K562 (cell line): ENCODE measurements at regions not wholly inside any gene's neighbourhood (a gene's known extent, or its start where the extent isn't known, plus 50 kb on each side); places are given as distances from the start of the nearest gene placed in this dataset.
"Not testable (repeated sequence)": the region's sequence is repeated elsewhere in the genome, so short reads cannot be mapped to it uniquely, and the experiment has no call there.

Experiments
- ATAC-seq: fragments of 200-7000 bp; cut with Tn5 transposase; 3 replicates; pipeline ENCODE4 v1.9.1; 2020; ENCODE audit warnings: moderate library complexity
- BruUV-seq: library from RNA; stranded (reverse); fragments of 400-500 nt; replicated peaks from 2 replicates; lab custom pipeline; 2021; lab: Mats Ljungman, UMichigan
- CTCF ChIA-PET: fragments of 300-600 bp; formaldehyde crosslinking; extraction: SDS; loops from one replicate; lab custom pipeline; 2021; ENCODE audit warnings: low intra/inter-chr PET ratio; lab: Yijun Ruan, JAX
- POLR2A ChIA-PET: fragments of 300-600, 350-650 bp; sonication (Branson Sonifier 250); formaldehyde crosslinking; extraction: SDS; loops from one replicate; lab custom pipeline; 2021; ENCODE audit warnings: antibody characterized with exemption, inconsistent platforms; lab: Yijun Ruan, JAX
- DNase-seq, 4 experiments: peaks; one replicate each; pipeline versions ENCODE4 v3.0.0 to v3.0.0-alpha.2; 2011 to 2018; ENCODE audit warnings: low spot score in 3 of 4, mixed read lengths in 3 of 4; ENCODE audit errors: extremely low read depth in 1 of 4
- FAIRE-seq: peaks from 2 replicates; lab custom pipeline; 2011; peaks lifted over from hg19 to GRCh38; lab: Jason Lieb, UNC
- H2AFZ ChIP-seq: 2 replicates; pipeline ENCODE4 v1.6.0; 2011; ENCODE audit warnings: low read depth, low read length, control low read depth, inconsistent platforms
- H3K27ac ChIP-seq: fragments of 200-600 bp; 3 replicates; pipeline ENCODE4 v1.8.0; 2011; ENCODE audit warnings: low read depth, mild to moderate bottlenecking, control low read depth, inconsistent platforms, low read length, moderate library complexity, mixed read lengths; ENCODE audit errors: extremely low read depth
- H3K27me3 ChIP-seq, 2 experiments: fragments of 300-600 bp in 1 of 2; 2 replicates in 1 of 2; 3 replicates in 1 of 2; pipeline versions ENCODE4 v1.6.0 to v1.8.0; 2011; ENCODE audit warnings: inconsistent platforms in 2 of 2, low read length in 2 of 2, mild to moderate bottlenecking in 1 of 2, mixed read lengths in 1 of 2, moderate library complexity in 1 of 2; ENCODE audit not compliant: control insufficient read depth in 2 of 2, insufficient read depth in 2 of 2
- H3K36me3 ChIP-seq: fragments of 300-600 bp; 3 replicates; pipeline ENCODE4 v1.8.0; 2011; ENCODE audit warnings: mild to moderate bottlenecking, low read length, inconsistent platforms; ENCODE audit not compliant: control insufficient read depth, insufficient read depth
- H3K4me1 ChIP-seq, 2 experiments: fragments of 200-600 bp in 1 of 2; replicated peaks in 1 of 2; 2 replicates in 1 of 2; 3 replicates in 1 of 2; pipeline versions ENCODE4 v1.5.1 to v1.8.0; 2011; ENCODE audit warnings: inconsistent platforms in 2 of 2, low read length in 2 of 2, mild to moderate bottlenecking in 1 of 2, mixed read lengths in 1 of 2, moderate library complexity in 1 of 2; ENCODE audit not compliant: control insufficient read depth in 2 of 2, insufficient read depth in 2 of 2
- H3K4me2 ChIP-seq: 2 replicates; pipeline ENCODE4 v1.6.1; 2011; ENCODE audit warnings: low read length, control low read depth, inconsistent platforms, mixed read lengths; ENCODE audit not compliant: insufficient read depth
- H3K4me3 ChIP-seq: fragments of 200-600 bp; sonication (generic), shearing (Covaris generic); 2 replicates; pipeline ENCODE4 v1.5.1; 2016; ENCODE audit warnings: control low read depth, inconsistent platforms
- H3K79me2 ChIP-seq: fragments of 200-600 bp; 3 replicates; pipeline ENCODE4 v1.8.0; 2011; ENCODE audit warnings: low read length, inconsistent platforms; ENCODE audit not compliant: control insufficient read depth, insufficient read depth
- H3K9ac ChIP-seq, 2 experiments: 2 replicates each; pipeline versions ENCODE4 v1.6.0 to v1.6.1; 2011; ENCODE audit warnings: low read depth in 2 of 2, low read length in 2 of 2, control low read depth in 1 of 2, inconsistent platforms in 1 of 2, mild to moderate bottlenecking in 1 of 2, mixed read lengths in 1 of 2; ENCODE audit not compliant: insufficient read depth in 1 of 2
- H3K9me1 ChIP-seq: one replicate; pipeline ENCODE4 v1.6.0; 2011; ENCODE audit warnings: inconsistent platforms, mild to moderate bottlenecking, low read length, moderate library complexity; ENCODE audit not compliant: control insufficient read depth, insufficient read depth
- H3K9me3 ChIP-seq: replicated peaks from 2 replicates; pipeline ENCODE4 v1.5.1; 2011; ENCODE audit warnings: low read depth, low read length, inconsistent platforms; ENCODE audit not compliant: control insufficient read depth, insufficient read depth
- H4K20me1 ChIP-seq: replicated peaks from 2 replicates; pipeline ENCODE4 v1.6.1; 2011; ENCODE audit warnings: low read length, inconsistent platforms, mixed read lengths; ENCODE audit not compliant: control insufficient read depth, insufficient read depth
- C11orf30 ChIP-seq: fragments of 450-650 bp; IDR thresholded peaks from 2 replicates; pipeline ENCODE4 v1.6.1; 2016; ENCODE audit warnings: low read depth, mild to moderate bottlenecking
- CREB3 ChIP-seq: fragments of 450-650 bp; conservative IDR thresholded peaks from 2 replicates; pipeline ENCODE4 v1.6.1; 2016; ENCODE audit warnings: missing genetic modification characterization, low read depth, mild to moderate bottlenecking, missing compliant biosample characterization, moderate library complexity
- DDX20 ChIP-seq: fragments of 450-650 bp; IDR thresholded peaks from 2 replicates; pipeline ENCODE4 v1.6.1; 2016; ENCODE audit warnings: missing genetic modification characterization, low read depth, mild to moderate bottlenecking, missing compliant biosample characterization, moderate library complexity
- E2F4 ChIP-seq: sonication (generic); formaldehyde crosslinking; IDR thresholded peaks from 2 replicates; pipeline ENCODE4 v1.8.0; 2022; ENCODE audit warnings: mild to moderate bottlenecking, low read depth, missing genetic modification reagents
- ELF1 ChIP-seq: fragments of 200-800 bp; sonication (Bioruptor generic); IDR thresholded peaks from 2 replicates; pipeline ENCODE4 v1.6.1; 2016; ENCODE audit warnings: missing genetic modification characterization, missing compliant biosample characterization
- ELF2 ChIP-seq: fragments of 250-450 bp; sonication (Bioruptor Pico); IDR thresholded peaks from 2 replicates; pipeline ENCODE4 v1.5.0; 2021; ENCODE audit warnings: mild to moderate bottlenecking
- HNRNPUL1 ChIP-seq: fragments of 200-400 bp; formaldehyde crosslinking; IDR thresholded peaks from 2 replicates; pipeline ENCODE4 v1.6.1; 2017; ENCODE audit warnings: low read length
- MAFG ChIP-seq: fragments of 450-650 bp; conservative IDR thresholded peaks from 2 replicates; pipeline ENCODE4 v1.6.1; 2016; ENCODE audit warnings: missing genetic modification characterization, missing compliant biosample characterization
- PYGO2 ChIP-seq: fragments of 450-650 bp; IDR thresholded peaks from 2 replicates; pipeline ENCODE4 v1.6.1; 2016; ENCODE audit warnings: mild to moderate bottlenecking, missing genetic modification characterization, moderate library complexity, missing compliant biosample characterization
- SIN3B ChIP-seq: fragments of 450-650 bp; IDR thresholded peaks from 2 replicates; pipeline ENCODE4 v1.6.1; 2017; ENCODE audit warnings: low read depth, mild to moderate bottlenecking, moderate library complexity
- SLC30A9 ChIP-seq: fragments of 250-450 bp; sonication (Bioruptor Pico); IDR thresholded peaks from 2 replicates; pipeline ENCODE4 v1.8.0; 2022; ENCODE audit warnings: mild to moderate bottlenecking, moderate library complexity
- XRCC3 ChIP-seq: fragments of 450-650 bp; IDR thresholded peaks from 2 replicates; pipeline ENCODE4 v1.6.1; 2017; ENCODE audit warnings: mild to moderate bottlenecking, moderate library complexity
- ZNF282 ChIP-seq: sonication (generic); formaldehyde crosslinking; IDR thresholded peaks from 2 replicates; pipeline ENCODE4 v1.8.1; 2023; ENCODE audit warnings: missing genetic modification reagents
- ZNF316 ChIP-seq: fragments of 450-650 bp; IDR thresholded peaks from 2 replicates; pipeline ENCODE4 v1.6.1; 2016
- ZNF436 ChIP-seq: fragments of 250-450, 450-650 bp; sonication (Bioruptor Pico); formaldehyde crosslinking; IDR thresholded peaks from 2 replicates; pipeline ENCODE4 v1.7.0; 2020; ENCODE audit warnings: mild to moderate bottlenecking
- WGBS: fragments of 100-300 bp; shearing (Covaris generic); methylation state at CpG from one replicate; pipeline ENCODE4 v1.1.6; 2016; ENCODE audit warnings: low coverage, mixed read lengths; ENCODE audit not compliant: insufficient coverage; ENCODE audit errors: missing lambda C conversion rate; 5-methylcytosine and 5-hydroxymethylcytosine counted together
- in situ Hi-C: fragments of 300-500 bp; cut with MboI; formaldehyde crosslinking; loops from 4 replicates; pipeline ENCODE4 v1.15.0; 2018; ENCODE audit warnings: inconsistent platforms, mixed read lengths
- intact Hi-C: fragments of 100-400 bp; cut with micrococcal nuclease; formaldehyde crosslinking; loops from 2 replicates; pipeline ENCODE4 v1.14.2; 2022

- H3K9ac ChIP-seq, H2AFZ ChIP-seq, H3K36me3 ChIP-seq, H3K79me2 ChIP-seq, H4K20me1 ChIP-seq, H3K27ac ChIP-seq, H3K4me1 ChIP-seq, in situ Hi-C loops, FAIRE-seq, BruUV-seq, H3K9me3 ChIP-seq, ATAC-seq, H3K9me1 ChIP-seq, intact Hi-C loops, DNase-seq, CTCF ChIA-PET, H3K4me2 ChIP-seq, H3K4me3 ChIP-seq: not testable (repeated sequence)
- POLR2A ChIA-PET: interaction anchor here (0.6 to 0.7 kb wide), 2 partner anchors 153 to 1194 kb away, joined by 3 read pairs; no protein-coding TSS in a partner anchor
- H3K27me3 ChIP-seq: peaks cover 15 to 16% of the 10 kb centered on the region in 2 experiments
- WGBS: 32% methylated on average over 23 of the region's 55 CpGs
- TF ChIP-seq C11orf30: peak; percentile 58; the same call in 1 of the 2 replicates
- TF ChIP-seq ZNF316: peak; percentile 69
- peak; percentile 31; the same call in 1 of the 2 replicates for TF ChIP-seq MAFG
Observed at GRCh38 chr9:107817595-107818502, 328.3 kb upstream of the KLF4 start.

GRCh38 chr9:107816561-107817021, 327.0 kb upstream of the KLF4 start:
- Histone ChIP-seq H3K36me3 (no peaks in the 10 kb centered on the region), H3K4me2 (no peak overlapping the region), H3K4me3 (no peak overlapping the region), H2AFZ (no peak overlapping the region), H3K9me3 (no peaks in the 10 kb centered on the region), H3K79me2 (no peaks in the 10 kb centered on the region), H3K4me1 (no peaks in the 10 kb centered on the region; a peak in 1 of 5 replicates), H4K20me1 (no peaks in the 10 kb centered on the region), H3K27me3 (peaks cover 12 to 15% of the 10 kb centered on the region in 2 experiments; a peak in 4 of 5 replicates), H3K27ac (no peak overlapping the region), H3K9me1 (no peaks in the 10 kb centered on the region), H3K9ac (no peak overlapping the region)
- FAIRE-seq: no peak
- no peak for ATAC-seq
- in situ Hi-C loops: no loop called here
- intact Hi-C loops: no loop called here
- ChIA-PET POLR2A (no interaction called here), CTCF (no interaction called here)
- DNase-seq: no peak
- 2% methylated on average over 2 of the region's 2 CpGs for WGBS
- BruUV-seq: no TSS peak
- no peak for TF ChIP-seq SIN3B
- TF ChIP-seq PYGO2 (tag): no peak
- TF ChIP-seq ELF2 (CRISPR knock-in tag): no peak
- no peak for TF ChIP-seq E2F4 (CRISPR knock-in tag)
- TF ChIP-seq ZNF436: no peak
- TF ChIP-seq CREB3: no peak
- no peak for TF ChIP-seq ZNF282 (CRISPR knock-in tag)
- no peak for TF ChIP-seq SLC30A9
- no peak for TF ChIP-seq XRCC3
- TF ChIP-seq ELF1 (tag): no peak
- TF ChIP-seq HNRNPUL1: no peak
- TF ChIP-seq DDX20 (tag): no peak
